ENCODE measurements at regions not wholly inside any gene's neighbourhood (a gene's known extent, or its start where the extent isn't known, plus 50 kb on each side); places are given as distances from the start of the nearest gene placed in this dataset.

- no peak for DNase-seq
Measured at GRCh38 chr2:118498943-118499342, 348.5 kb downstream of the EN1 start.

GRCh38 chr2:118496870-118497611 is 350.4 kb downstream of the EN1 start:
- DNase-seq: no peak

- DNase-seq: no peak
Measured at GRCh38 chr2:118496467-118496866, 351.0 kb downstream of the EN1 start.

GRCh38 chr2:118495290-118495689 is 352.2 kb downstream of the EN1 start:
- no peak for DNase-seq

- no peak for DNase-seq
Measured at GRCh38 chr2:118493213-118493612, 354.2 kb downstream of the EN1 start.

GRCh38 chr2:118492335-118492734 is 355.1 kb downstream of the EN1 start:
- DNase-seq: no peak

GRCh38 chr2:118490330-118490729 is 357.1 kb downstream of the EN1 start:
- DNase-seq: no peak

- no peak for DNase-seq
Measured at GRCh38 chr2:118489712-118490299, 357.6 kb downstream of the EN1 start.

- DNase-seq: no peak
Measured at GRCh38 chr2:118481299-118481698, 366.1 kb downstream of the EN1 start.

GRCh38 chr2:118479020-118479419 is 368.4 kb downstream of the EN1 start:
- no peak for DNase-seq

GRCh38 chr2:118477111-118477862 is 370.2 kb downstream of the EN1 start:
- DNase-seq: no peak

GRCh38 chr2:118475622-118476205 is 371.7 kb downstream of the EN1 start:
- no peak for DNase-seq

GRCh38 chr2:118474541-118474920 is 372.9 kb downstream of the EN1 start:
- DNase-seq: no peak

GRCh38 chr2:118473846-118474540 is 373.5 kb downstream of the EN1 start:
- DNase-seq: peak; percentile 2 to 63

- no peak for DNase-seq
Measured at GRCh38 chr2:118473241-118473640, 374.2 kb downstream of the EN1 start.

GRCh38 chr2:118470297-118470696 is 377.2 kb downstream of the EN1 start:
- DNase-seq: no peak

- no peak for DNase-seq
Measured at GRCh38 chr2:118469103-118469502, 378.3 kb downstream of the EN1 start.

- no peak for DNase-seq
Measured at GRCh38 chr2:118464546-118465265, 376.4 kb downstream of the INSIG2 start.

- no peak for DNase-seq
Measured at GRCh38 chr2:118464046-118464445, 375.8 kb downstream of the INSIG2 start.

GRCh38 chr2:118460425-118460824 is 372.2 kb downstream of the INSIG2 start:
- no peak for DNase-seq

- DNase-seq: no peak
Measured at GRCh38 chr2:118459426-118459825, 371.2 kb downstream of the INSIG2 start.

- no peak for DNase-seq
Measured at GRCh38 chr2:118457951-118458350, 369.7 kb downstream of the INSIG2 start.
